Dendritic cell treated with granulocyte-macrophage colony-stimulating factor and Interleukin-4, amounts not matched to agents 40 ng/mL and 50 ng/mL, for 4 days (primary cell): ENCODE measurements at regions not wholly inside any gene's neighbourhood (a gene's known extent, or its start where the extent isn't known, plus 50 kb on each side); places are given as distances from the start of the nearest gene placed in this dataset.

Experiments
- H3K27ac Mint-ChIP-seq: one replicate; pipeline ENCODE4 v1.8.0; 2022; ENCODE audit warnings: mild to moderate bottlenecking, mixed read lengths
- H3K27me3 Mint-ChIP-seq: one replicate; pipeline ENCODE4 v1.8.0; 2022; ENCODE audit warnings: mild to moderate bottlenecking, mixed read lengths
- H3K36me3 Mint-ChIP-seq: one replicate; pipeline ENCODE4 v1.8.0; 2022; ENCODE audit warnings: low read depth, mixed read lengths
- H3K4me1 Mint-ChIP-seq: one replicate; pipeline ENCODE4 v1.8.0; 2022; ENCODE audit warnings: low read depth, mixed read lengths
- H3K4me3 Mint-ChIP-seq: one replicate; pipeline ENCODE4 v1.8.0; 2022; ENCODE audit warnings: mild to moderate bottlenecking, moderate library complexity, mixed read lengths
- H3K9me3 Mint-ChIP-seq: one replicate; pipeline ENCODE4 v1.8.0; 2022; ENCODE audit warnings: mixed read lengths
- intact Hi-C: fragments of 100-400 bp; cut with micrococcal nuclease; formaldehyde crosslinking; loops from one replicate; pipeline ENCODE4 v1.15.0; 2022

DNA sequence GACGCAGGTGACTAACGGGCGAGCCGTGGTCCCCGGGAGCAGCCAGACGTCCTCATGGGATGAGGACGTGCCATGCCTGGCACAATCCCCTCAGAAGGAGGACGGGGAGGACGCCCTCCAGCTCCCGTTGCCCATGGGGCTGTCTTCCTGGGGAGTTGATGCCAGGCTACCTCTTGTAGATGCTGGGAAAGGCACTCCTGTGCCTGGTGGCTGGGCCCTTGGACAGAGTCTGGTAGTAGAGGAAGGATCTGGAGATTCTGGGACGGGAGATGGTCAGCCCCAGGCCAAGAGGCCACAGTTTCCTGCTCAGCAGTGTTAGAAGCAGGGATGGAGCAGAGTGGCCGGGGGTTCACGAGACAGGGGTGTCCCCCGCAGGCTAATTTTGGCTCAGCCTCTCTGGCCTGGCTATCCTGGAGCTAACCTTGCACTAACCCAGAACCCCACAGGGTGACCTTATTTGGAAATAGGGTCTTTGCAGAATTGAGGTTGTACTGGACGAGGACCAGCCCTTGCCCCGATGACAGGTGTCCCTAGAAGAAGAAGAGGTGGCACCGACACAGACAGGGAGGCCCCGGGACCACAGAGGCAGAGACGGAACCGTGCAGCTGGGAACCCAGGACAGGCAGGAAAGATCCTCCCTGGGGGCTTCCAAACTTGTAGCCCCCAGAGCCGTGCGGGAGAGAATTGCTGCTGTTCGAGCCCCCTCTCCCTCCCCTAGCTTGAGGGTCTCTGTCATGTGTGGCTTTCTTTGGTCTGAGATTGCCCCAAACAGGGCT, 50.1 kb upstream of the ADRA2C start:
- H3K9me3 Mint-ChIP-seq: peaks cover 13% of the 10 kb centered on the region
- H3K36me3 Mint-ChIP-seq: no peaks in the 10 kb centered on the region
- no peak overlapping the region for H3K4me3 Mint-ChIP-seq
- no peaks in the 10 kb centered on the region for H3K4me1 Mint-ChIP-seq
- H3K27ac Mint-ChIP-seq: no peak overlapping the region
- peaks cover 16% of the 10 kb centered on the region for H3K27me3 Mint-ChIP-seq
- intact Hi-C loops: no loop called here

DNA sequence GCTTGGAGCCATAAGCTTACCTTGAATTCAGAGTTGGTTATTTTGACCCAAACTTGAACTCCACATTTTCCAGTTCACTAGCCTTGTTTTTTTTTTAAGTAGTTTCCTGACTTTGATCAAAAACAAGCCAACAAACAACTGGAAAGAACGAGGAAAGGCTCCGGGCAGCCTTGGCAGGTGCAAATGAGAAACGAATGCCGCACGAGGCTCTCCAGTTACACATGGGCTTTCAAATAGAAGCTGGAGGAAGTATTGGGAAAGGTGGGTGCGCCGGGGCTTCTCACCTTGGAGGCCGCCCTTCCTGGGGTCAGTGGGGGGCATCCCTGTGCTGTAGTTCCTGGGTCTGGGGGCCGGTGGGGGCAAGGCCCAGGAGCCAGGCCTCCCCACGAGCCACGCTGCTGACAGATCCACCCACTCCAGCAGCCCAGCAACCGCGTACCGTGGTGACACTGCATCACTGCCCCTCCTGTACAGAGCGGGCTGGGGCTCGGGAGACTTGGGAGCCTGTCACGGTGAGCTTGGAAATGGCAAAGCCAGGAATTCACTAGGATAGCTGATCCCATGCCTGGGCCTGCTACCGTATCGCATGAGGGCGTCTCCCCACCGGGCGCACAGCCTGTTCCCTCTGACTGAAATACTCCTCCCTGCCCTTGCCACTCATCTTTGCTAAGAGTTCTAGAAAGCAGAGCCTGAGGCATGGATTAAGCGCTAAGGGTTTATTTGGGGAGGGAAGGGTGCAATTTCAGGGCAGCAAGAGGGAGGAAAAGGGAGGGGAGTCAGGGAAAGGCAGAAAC, 50.9 kb upstream of the ADRA2C start:
- intact Hi-C loops: no loop called here
- no peak overlapping the region for H3K4me3 Mint-ChIP-seq
- H3K27me3 Mint-ChIP-seq: peaks cover 14% of the 10 kb centered on the region
- H3K4me1 Mint-ChIP-seq: no peaks in the 10 kb centered on the region
- H3K36me3 Mint-ChIP-seq: no peaks in the 10 kb centered on the region
- no peak overlapping the region for H3K27ac Mint-ChIP-seq
- H3K9me3 Mint-ChIP-seq: peaks cover 13% of the 10 kb centered on the region

DNA sequence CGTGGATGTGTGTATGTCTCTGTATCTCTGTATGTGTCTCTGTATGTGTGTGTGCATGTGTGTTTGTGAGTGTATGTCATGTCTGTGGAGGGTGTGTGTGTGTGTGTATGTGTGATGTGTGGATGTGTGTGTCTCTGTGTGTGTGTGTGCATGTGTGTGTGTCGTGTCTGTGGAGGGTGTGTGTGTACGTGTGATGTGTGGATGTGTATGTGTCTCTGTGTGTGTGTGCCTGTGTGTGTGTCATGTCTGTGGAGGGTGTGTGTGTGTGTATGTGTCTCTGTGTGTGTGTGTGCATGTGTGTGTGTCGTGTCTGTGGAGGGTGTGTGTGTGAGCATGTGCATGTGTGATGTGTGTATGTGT, 51.6 kb upstream of the ADRA2C start:
- H3K4me1 Mint-ChIP-seq: no peaks in the 10 kb centered on the region
- peaks cover 9% of the 10 kb centered on the region for H3K27me3 Mint-ChIP-seq
- no peak overlapping the region for H3K27ac Mint-ChIP-seq
- intact Hi-C loops: no loop called here
- no peak overlapping the region for H3K4me3 Mint-ChIP-seq
- no peaks in the 10 kb centered on the region for H3K36me3 Mint-ChIP-seq
- H3K9me3 Mint-ChIP-seq: peaks cover 13% of the 10 kb centered on the region

DNA sequence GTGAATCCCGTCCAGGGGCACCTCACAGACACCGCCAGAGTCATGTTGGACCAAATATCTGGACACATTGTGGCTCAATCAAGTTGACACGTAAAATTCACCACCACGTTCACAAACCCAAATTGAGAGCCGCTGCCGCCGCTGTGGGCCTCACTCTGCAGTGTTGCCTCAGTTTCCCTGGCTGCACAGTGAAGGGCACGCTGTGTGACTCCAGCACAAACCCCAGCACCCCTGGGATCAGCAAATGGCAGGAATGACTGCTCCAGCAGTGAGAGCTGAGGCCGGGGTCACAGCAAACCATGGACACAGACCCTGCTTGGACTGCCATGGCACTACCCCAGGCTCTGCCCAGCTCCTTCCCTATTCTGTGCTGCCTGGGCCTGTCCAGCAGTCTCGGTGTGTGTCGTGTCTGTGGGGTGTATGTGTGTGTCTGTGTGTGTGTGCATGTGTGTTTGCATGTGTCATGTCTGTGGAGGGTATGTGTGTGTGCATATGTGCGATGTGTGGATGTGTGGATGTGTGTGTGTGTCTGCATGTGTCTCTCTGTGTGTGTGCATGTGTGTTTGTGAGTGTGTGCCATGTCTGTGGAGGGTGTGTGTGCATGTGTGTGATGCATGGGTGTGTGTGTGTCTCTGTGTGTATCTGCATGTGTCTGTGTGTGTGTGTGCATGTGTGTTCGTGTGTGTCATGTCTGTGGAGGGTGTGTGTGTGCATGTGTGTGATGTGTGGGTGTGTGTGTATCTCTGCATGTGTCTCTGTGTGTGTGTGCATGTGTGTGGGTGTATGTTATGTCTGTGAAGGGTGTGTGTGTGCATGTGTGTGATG, 52.2 kb upstream of the ADRA2C start:
- intact Hi-C loops: no loop called here
- Mint-ChIP-seq H3K27me3 (peaks cover 7% of the 10 kb centered on the region), H3K4me3 (no peak overlapping the region), H3K27ac (no peak overlapping the region), H3K36me3 (no peaks in the 10 kb centered on the region), H3K4me1 (no peaks in the 10 kb centered on the region), H3K9me3 (peaks cover 11% of the 10 kb centered on the region)

DNA sequence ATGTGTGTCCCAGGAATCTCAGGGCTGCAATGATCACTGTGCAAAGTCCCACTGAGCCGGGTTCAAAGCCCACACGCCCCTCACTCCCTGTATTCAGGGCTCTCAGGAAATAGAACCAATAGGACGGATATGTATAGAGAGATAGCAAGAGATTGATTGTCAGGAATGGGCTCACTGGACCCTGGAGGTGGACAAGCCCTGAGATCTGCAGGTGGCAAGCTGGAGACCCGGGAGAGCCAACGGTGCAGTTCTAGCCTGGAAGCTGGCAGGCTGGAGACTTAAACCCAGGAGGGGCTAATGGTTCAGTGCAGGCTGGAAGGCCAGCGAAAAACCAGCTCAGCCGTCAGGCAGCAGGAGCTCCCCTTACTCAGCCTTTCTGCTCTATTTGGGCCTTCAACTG, 52.8 kb upstream of the ADRA2C start:
- peaks cover 2% of the 10 kb centered on the region for H3K4me1 Mint-ChIP-seq
- peaks cover 4% of the 10 kb centered on the region for H3K27me3 Mint-ChIP-seq
- intact Hi-C loops: no loop called here
- H3K27ac Mint-ChIP-seq: no peak overlapping the region
- H3K9me3 Mint-ChIP-seq: peaks cover 4% of the 10 kb centered on the region
- no peak overlapping the region for H3K4me3 Mint-ChIP-seq
- no peaks in the 10 kb centered on the region for H3K36me3 Mint-ChIP-seq

DNA sequence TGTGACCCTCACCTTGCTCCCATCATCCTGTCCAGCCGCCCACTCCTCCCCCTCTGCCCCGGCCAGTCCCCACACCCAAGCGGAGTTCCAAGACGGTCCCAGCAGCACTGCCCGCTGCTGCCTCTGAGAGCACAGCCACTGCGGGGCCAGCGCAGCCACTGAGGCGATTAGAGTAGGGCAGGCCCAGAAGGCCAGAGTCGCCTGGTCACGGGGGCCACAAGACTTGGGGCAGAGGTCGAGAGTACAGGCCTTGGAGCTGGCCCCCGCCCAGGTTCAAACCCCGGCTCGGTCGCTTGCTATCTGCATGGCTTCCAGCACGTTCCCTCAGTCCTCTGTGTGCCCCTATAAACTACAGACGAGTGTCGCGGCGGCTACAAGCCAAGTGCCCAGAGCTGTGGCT, 53.2 kb upstream of the ADRA2C start:
- Mint-ChIP-seq H3K4me1 (peaks cover 6% of the 10 kb centered on the region), H3K4me3 (no peak overlapping the region)

DNA sequence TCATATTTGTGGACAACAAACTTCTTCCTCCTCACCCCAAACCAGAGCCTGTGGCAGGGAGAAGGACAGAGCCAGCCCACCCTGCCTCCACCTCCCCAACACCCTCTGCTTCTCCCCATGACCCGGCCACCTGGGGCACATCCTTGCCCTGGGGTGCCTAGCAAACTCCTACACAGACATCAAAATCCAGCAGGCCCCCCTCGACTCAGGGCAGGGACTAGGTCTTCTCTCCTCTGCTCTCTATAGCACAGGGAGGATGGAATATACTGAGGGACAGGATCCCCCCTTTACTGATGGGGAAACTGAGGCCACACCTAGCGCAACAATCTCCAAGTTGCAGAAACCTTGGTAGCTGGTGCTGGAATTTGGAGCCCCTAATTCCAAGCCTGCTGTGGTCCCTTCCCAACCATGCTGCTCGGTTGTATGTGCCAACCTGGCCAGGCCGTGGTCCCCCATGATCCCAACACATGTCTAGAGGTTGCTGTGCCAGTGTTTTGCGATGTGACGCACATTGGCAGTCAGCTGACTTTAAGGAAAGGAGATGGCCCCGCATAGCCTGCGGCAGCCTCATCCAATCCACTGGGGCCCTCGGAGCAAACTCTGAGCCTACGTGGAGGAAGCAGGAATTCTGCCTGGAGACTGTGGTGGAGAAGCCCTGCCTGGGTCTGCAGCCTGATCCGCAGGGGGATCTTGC, 53.9 kb upstream of the ADRA2C start:
- no peaks in the 10 kb centered on the region for H3K36me3 Mint-ChIP-seq
- H3K27ac Mint-ChIP-seq: no peak overlapping the region
- intact Hi-C loops: no loop called here
- H3K4me1 Mint-ChIP-seq: peaks cover 12% of the 10 kb centered on the region
- no peaks in the 10 kb centered on the region for H3K9me3 Mint-ChIP-seq
- no peak overlapping the region for H3K4me3 Mint-ChIP-seq
- no peaks in the 10 kb centered on the region for H3K27me3 Mint-ChIP-seq

More for the DNA sequence above, 53.2 kb upstream of the ADRA2C start:
- Mint-ChIP-seq H3K27me3 (no peaks in the 10 kb centered on the region), H3K27ac (no peak overlapping the region), H3K36me3 (no peaks in the 10 kb centered on the region), H3K9me3 (no peaks in the 10 kb centered on the region)
- intact Hi-C loops: no loop called here

DNA sequence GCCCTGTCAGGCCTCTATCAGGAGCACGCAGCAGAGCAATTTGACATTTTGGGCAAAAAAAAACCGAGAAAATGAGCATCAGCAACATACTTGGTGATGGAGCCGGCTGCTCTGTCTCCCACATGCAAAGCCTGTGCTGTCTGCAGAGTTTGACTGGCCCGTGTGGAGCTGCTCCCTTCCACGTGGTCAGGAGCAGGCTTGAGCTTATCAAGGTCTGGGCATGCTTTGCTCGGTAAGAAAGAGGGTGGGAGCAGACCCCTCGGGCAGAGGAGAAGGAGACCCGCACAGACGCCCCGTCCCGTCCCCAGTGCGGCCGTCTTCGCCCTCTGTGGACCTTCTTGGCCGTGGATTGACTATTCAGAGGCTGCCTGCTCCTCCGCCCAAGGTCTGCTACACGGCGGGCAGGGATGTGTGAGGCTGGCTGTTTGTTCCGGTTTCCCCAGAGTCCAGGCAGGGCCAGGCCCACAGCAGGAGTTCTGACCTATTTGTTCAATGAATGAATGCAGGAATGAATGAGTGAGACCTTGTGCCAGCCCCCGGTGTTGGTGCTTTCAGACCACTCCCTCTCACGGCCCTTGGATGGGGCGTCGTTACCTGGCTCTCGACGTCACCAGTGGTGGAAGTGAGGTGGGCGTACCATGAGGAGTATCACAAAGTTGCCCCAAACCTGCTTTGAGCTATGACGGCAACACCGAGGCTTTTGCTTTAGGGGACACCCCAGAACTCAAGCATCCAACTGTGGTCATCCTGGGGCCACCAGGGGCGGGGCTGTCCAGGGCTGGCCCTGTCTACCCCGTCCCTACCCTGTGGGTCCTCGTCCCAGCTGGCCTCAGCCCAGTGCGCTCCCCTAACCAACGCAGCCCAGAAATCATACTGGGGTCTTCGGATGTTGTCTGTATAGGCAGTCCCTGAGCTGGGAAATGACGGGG, 54.7 kb upstream of the ADRA2C start:
- intact Hi-C loops: no loop called here
- H3K4me1 Mint-ChIP-seq: peaks cover 14% of the 10 kb centered on the region
- no peaks in the 10 kb centered on the region for H3K27me3 Mint-ChIP-seq
- H3K27ac Mint-ChIP-seq: no peak overlapping the region
- no peaks in the 10 kb centered on the region for H3K36me3 Mint-ChIP-seq
- no peaks in the 10 kb centered on the region for H3K9me3 Mint-ChIP-seq
- H3K4me3 Mint-ChIP-seq: no peak overlapping the region

DNA sequence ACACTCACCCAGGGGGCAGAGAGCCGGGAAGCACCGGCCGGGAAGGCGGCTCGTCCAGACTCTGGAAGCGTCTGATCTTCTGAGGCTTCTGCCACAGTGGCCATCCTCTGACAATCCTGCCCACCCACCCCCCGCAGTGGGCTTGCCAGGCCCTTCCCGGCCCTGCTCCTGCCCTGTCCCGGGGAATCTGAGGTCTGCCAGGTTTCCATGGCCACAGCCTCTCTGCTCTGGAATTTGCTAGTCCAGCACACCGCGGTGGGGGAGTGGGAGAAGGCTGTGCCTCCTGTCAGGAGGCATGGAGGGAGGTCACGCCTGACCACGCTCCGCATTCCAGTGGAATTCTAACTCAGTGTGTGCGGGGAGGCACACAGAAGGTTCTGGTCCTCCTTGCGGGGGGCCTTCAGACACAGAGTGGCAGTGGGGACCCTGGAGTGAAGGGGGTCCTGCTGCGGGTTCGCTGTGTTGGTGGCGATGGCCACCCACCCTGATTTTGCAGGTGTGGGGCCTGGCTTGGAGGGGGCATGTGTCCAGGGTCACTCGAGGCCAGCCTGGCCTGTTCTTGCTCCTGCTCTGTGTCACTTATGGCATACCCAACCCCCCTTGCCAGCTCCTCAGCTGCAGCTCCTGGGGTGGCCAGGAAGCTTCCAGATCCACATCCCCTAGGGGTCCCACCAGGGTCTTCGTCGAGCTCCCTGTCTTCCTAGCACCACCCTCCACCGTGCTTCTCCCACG, 55.6 kb upstream of the ADRA2C start:
- Mint-ChIP-seq H3K4me1 (peaks cover 14% of the 10 kb centered on the region), H3K27ac (no peak overlapping the region), H3K4me3 (no peak overlapping the region), H3K27me3 (no peaks in the 10 kb centered on the region), H3K36me3 (no peaks in the 10 kb centered on the region), H3K9me3 (no peaks in the 10 kb centered on the region)
- intact Hi-C loops: no loop called here

DNA sequence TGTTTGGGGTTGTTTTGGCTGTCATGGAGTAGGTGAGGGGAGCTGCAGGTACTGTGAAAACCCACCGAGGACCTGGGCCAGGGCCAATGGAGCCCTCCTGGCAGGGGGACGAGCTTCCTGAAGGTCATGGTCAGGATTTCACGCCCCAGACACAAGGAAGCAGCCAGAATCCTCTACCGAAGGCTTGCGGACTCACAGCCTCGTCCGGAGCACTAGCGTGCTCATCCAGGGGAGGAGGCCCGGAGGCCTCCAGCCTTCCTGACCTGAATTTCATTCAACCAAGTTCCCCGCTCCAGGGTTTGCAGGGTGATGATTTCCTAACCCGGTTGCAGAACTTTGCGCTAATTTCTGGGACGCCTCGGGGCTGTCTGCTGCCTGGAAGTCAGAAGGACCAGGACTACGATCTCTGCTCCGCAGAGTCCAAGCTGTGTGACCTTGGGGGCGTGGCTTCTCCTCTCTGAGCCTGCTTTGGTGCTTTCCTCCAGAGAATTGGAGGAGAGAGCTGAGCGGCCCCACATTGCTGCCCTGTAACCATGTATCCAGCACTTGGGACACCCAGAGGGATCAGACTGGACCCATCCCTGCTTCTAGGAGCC, 56.2 kb upstream of the ADRA2C start:
- Mint-ChIP-seq H3K4me1 (peaks cover 14% of the 10 kb centered on the region), H3K27ac (no peak overlapping the region), H3K36me3 (no peaks in the 10 kb centered on the region), H3K4me3 (no peak overlapping the region), H3K27me3 (peaks cover 2% of the 10 kb centered on the region), H3K9me3 (no peaks in the 10 kb centered on the region)
- intact Hi-C loops: no loop called here

DNA sequence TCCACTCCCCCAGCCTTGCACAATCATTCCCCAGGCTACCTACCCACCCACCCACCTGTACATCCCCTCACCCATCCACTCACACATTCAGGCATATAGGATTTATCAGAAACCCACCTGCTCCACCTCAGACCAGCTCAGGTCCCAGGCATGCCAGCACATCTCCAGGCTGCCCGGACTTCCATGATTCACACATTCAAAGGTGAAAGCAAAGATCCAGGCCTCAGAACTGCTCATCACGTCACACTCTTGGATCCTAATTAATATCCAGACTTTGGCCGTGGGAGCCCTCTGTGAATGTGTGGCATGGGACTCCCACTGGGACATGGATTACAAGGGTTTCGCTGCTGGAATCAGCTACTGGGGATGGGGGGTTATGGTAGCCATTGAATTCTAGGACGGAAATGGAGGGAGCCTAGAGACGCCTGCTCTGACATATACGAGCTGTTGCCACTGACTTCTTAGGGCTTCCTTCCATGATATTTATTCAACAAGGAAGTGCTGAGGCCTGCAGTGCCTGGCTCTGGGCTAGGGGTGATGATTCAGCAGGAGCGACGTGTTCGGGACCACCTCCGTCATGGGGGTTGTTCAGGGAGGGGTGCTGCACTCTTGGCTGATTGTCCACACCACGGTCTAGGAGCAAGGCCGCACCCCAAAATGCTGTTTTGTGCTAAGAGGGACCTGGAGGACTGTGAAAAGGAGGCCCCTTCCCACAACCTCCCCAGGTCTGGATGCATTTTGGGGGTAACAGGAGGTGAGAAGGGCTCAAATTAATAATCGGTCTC, 56.9 kb upstream of the ADRA2C start:
- peaks cover 5% of the 10 kb centered on the region for H3K27me3 Mint-ChIP-seq

More for the DNA sequence above, 56.9 kb upstream of the ADRA2C start:
- peaks cover 14% of the 10 kb centered on the region for H3K4me1 Mint-ChIP-seq
- H3K4me3 Mint-ChIP-seq: no peak overlapping the region
- no peaks in the 10 kb centered on the region for H3K9me3 Mint-ChIP-seq
- no peak overlapping the region for H3K27ac Mint-ChIP-seq
- intact Hi-C loops: no loop called here
- no peaks in the 10 kb centered on the region for H3K36me3 Mint-ChIP-seq
